IPS-18a (cell line): ENCODE measurements at regions not wholly inside any gene's neighbourhood (a gene's known extent, or its start where the extent isn't known, plus 50 kb on each side); places are given as distances from the start of the nearest gene placed in this dataset.

Experiments
- H3K27ac ChIP-seq: one replicate; pipeline ENCODE4 v1.5.1; 2013; ENCODE audit warnings: low read length
- H3K27me3 ChIP-seq: one replicate; pipeline ENCODE4 v1.6.1; 2013; ENCODE audit warnings: mild to moderate bottlenecking, low read length; ENCODE audit not compliant: control insufficient read depth, insufficient read depth
- H3K36me3 ChIP-seq: one replicate; pipeline ENCODE4 v1.6.1; 2013; ENCODE audit warnings: low read depth, low read length; ENCODE audit not compliant: control insufficient read depth
- H3K4me1 ChIP-seq: one replicate; pipeline ENCODE4 v1.6.1; 2013; ENCODE audit warnings: low read depth, low read length; ENCODE audit not compliant: control insufficient read depth
- H3K4me3 ChIP-seq: one replicate; pipeline ENCODE4 v1.5.1; 2013; ENCODE audit warnings: low read length
- H3K9ac ChIP-seq: one replicate; pipeline ENCODE4 v1.6.1; 2013; ENCODE audit warnings: mild to moderate bottlenecking, low read length, moderate library complexity
- H3K9me3 ChIP-seq: one replicate; pipeline ENCODE4 v1.6.1; 2013; ENCODE audit warnings: low read depth, low read length; ENCODE audit not compliant: control insufficient read depth

GRCh38 chr4:33561259-33561658 is 2683.1 kb downstream of the ARAP2 start:
- Histone ChIP-seq H3K36me3 (no peaks in the 10 kb centered on the region), H3K9ac (no peak overlapping the region), H3K4me3 (no peak overlapping the region), H3K27me3 (no peaks in the 10 kb centered on the region), H3K4me1 (no peaks in the 10 kb centered on the region), H3K9me3 (no peaks in the 10 kb centered on the region), H3K27ac (no peak overlapping the region)

- no peak overlapping the region for H3K4me3 ChIP-seq
- H3K9me3 ChIP-seq: no peaks in the 10 kb centered on the region
- no peak overlapping the region for H3K27ac ChIP-seq
- no peaks in the 10 kb centered on the region for H3K36me3 ChIP-seq
- H3K27me3 ChIP-seq: no peaks in the 10 kb centered on the region
- no peak overlapping the region for H3K9ac ChIP-seq
- no peaks in the 10 kb centered on the region for H3K4me1 ChIP-seq
Measured at GRCh38 chr4:33566649-33567048, 2677.7 kb downstream of the ARAP2 start.

GRCh38 chr4:33577791-33578190 is 2666.5 kb downstream of the ARAP2 start:
- H3K9me3 ChIP-seq: no peaks in the 10 kb centered on the region
- no peak overlapping the region for H3K27ac ChIP-seq
- no peak overlapping the region for H3K4me3 ChIP-seq
- no peak overlapping the region for H3K9ac ChIP-seq
- no peaks in the 10 kb centered on the region for H3K4me1 ChIP-seq
- H3K27me3 ChIP-seq: no peaks in the 10 kb centered on the region
- no peaks in the 10 kb centered on the region for H3K36me3 ChIP-seq

GRCh38 chr4:33579951-33580350 is 2664.4 kb downstream of the ARAP2 start:
- Histone ChIP-seq H3K4me3 (no peak overlapping the region), H3K9me3 (no peaks in the 10 kb centered on the region), H3K27ac (no peak overlapping the region), H3K9ac (no peak overlapping the region), H3K36me3 (no peaks in the 10 kb centered on the region), H3K4me1 (no peaks in the 10 kb centered on the region), H3K27me3 (no peaks in the 10 kb centered on the region)

GRCh38 chr4:33592701-33593100 is 2651.6 kb downstream of the ARAP2 start:
- no peak overlapping the region for H3K4me3 ChIP-seq
- no peaks in the 10 kb centered on the region for H3K36me3 ChIP-seq
- no peaks in the 10 kb centered on the region for H3K4me1 ChIP-seq
- peaks cover 60% of the 10 kb centered on the region for H3K9me3 ChIP-seq
- H3K27me3 ChIP-seq: no peaks in the 10 kb centered on the region
- no peak overlapping the region for H3K27ac ChIP-seq
- no peak overlapping the region for H3K9ac ChIP-seq

GRCh38 chr4:33606951-33607350 is 2637.4 kb downstream of the ARAP2 start:
- Histone ChIP-seq H3K4me1 (no peaks in the 10 kb centered on the region), H3K27ac (no peak overlapping the region), H3K9me3 (peaks cover 32% of the 10 kb centered on the region), H3K9ac (no peak overlapping the region), H3K27me3 (no peaks in the 10 kb centered on the region), H3K4me3 (no peak overlapping the region), H3K36me3 (no peaks in the 10 kb centered on the region)

- H3K9ac ChIP-seq: no peak overlapping the region
- H3K27ac ChIP-seq: no peak overlapping the region
- no peaks in the 10 kb centered on the region for H3K27me3 ChIP-seq
- no peak overlapping the region for H3K4me3 ChIP-seq
- H3K4me1 ChIP-seq: no peaks in the 10 kb centered on the region
- no peaks in the 10 kb centered on the region for H3K36me3 ChIP-seq
- H3K9me3 ChIP-seq: peaks cover 11% of the 10 kb centered on the region
Measured at GRCh38 chr4:33616121-33616520, 2628.2 kb downstream of the ARAP2 start.

- Histone ChIP-seq H3K4me1 (no peaks in the 10 kb centered on the region), H3K9me3 (no peaks in the 10 kb centered on the region), H3K27me3 (no peaks in the 10 kb centered on the region), H3K9ac (no peak overlapping the region), H3K27ac (no peak overlapping the region), H3K4me3 (no peak overlapping the region), H3K36me3 (no peaks in the 10 kb centered on the region)
Measured at GRCh38 chr4:33625748-33626147, 2618.6 kb downstream of the ARAP2 start.

- Histone ChIP-seq H3K4me3 (no peak overlapping the region), H3K4me1 (no peaks in the 10 kb centered on the region), H3K36me3 (no peaks in the 10 kb centered on the region), H3K27me3 (no peaks in the 10 kb centered on the region), H3K9ac (no peak overlapping the region), H3K27ac (no peak overlapping the region), H3K9me3 (no peaks in the 10 kb centered on the region)
Measured at GRCh38 chr4:33626221-33626620, 2618.1 kb downstream of the ARAP2 start.

GRCh38 chr4:33628296-33628695 is 2616.0 kb downstream of the ARAP2 start:
- no peaks in the 10 kb centered on the region for H3K9me3 ChIP-seq
- no peaks in the 10 kb centered on the region for H3K4me1 ChIP-seq
- no peak overlapping the region for H3K4me3 ChIP-seq
- H3K9ac ChIP-seq: no peak overlapping the region
- no peaks in the 10 kb centered on the region for H3K27me3 ChIP-seq
- H3K27ac ChIP-seq: no peak overlapping the region
- H3K36me3 ChIP-seq: no peaks in the 10 kb centered on the region

- Histone ChIP-seq H3K36me3 (no peaks in the 10 kb centered on the region), H3K9ac (no peak overlapping the region), H3K9me3 (no peaks in the 10 kb centered on the region), H3K27ac (no peak overlapping the region), H3K4me3 (no peak overlapping the region), H3K27me3 (no peaks in the 10 kb centered on the region), H3K4me1 (no peaks in the 10 kb centered on the region)
Measured at GRCh38 chr4:33649015-33649414, 2595.3 kb downstream of the ARAP2 start.

GRCh38 chr4:33649471-33649870 is 2594.8 kb downstream of the ARAP2 start:
- no peaks in the 10 kb centered on the region for H3K9me3 ChIP-seq
- no peak overlapping the region for H3K27ac ChIP-seq
- H3K4me3 ChIP-seq: no peak overlapping the region
- no peaks in the 10 kb centered on the region for H3K36me3 ChIP-seq
- H3K4me1 ChIP-seq: no peaks in the 10 kb centered on the region
- no peaks in the 10 kb centered on the region for H3K27me3 ChIP-seq
- H3K9ac ChIP-seq: no peak overlapping the region
